Stomach (tissue), 8 donors: ENCODE measurements at regions not wholly inside any gene's neighbourhood (a gene's known extent, or its start where the extent isn't known, plus 50 kb on each side); places are given as distances from the start of the nearest gene placed in this dataset.

Source experiments
- DNase-seq, 2 donors: peaks; one replicate each; pipeline versions ENCODE4 v3.0.0 to v3.0.0-alpha.2; 2013 to 2019
- H3K27ac ChIP-seq, 5 donors: fragments of 200-600 bp in 4 of 5; sonication (generic) in 4 of 5; one replicate each; pipeline ENCODE4 v1.5.1; 2013 to 2019; ENCODE audit warnings: mild to moderate bottlenecking in 1 of 5, moderate library complexity in 1 of 5
- H3K27me3 ChIP-seq, 3 donors: fragments of 200-600 bp; sonication (generic); one replicate each; pipeline ENCODE4 v1.5.1; 2017 to 2019; ENCODE audit warnings: mixed run types in 1 of 3
- H3K36me3 ChIP-seq, 4 donors: fragments of 200-600 bp; sonication (generic); 1 replicate in 3 of 4; 2 replicates in 1 of 4; pipeline ENCODE4 v1.5.1; 2016 to 2019
- H3K4me1 ChIP-seq, 4 donors: fragments of 200-600 bp; sonication (generic); one replicate each; pipeline ENCODE4 v1.5.1; 2016 to 2019
- H3K4me3 ChIP-seq, 4 donors: fragments of 200-600 bp; sonication (generic) in 3 of 4; one replicate each; pipeline ENCODE4 v1.5.1; 2016 to 2019; ENCODE audit warnings: mild to moderate bottlenecking in 1 of 4
- H3K9me3 ChIP-seq, 4 donors: fragments of 200-600 bp; sonication (generic); one replicate each; pipeline ENCODE4 v1.5.1; 2016 to 2019
- EP300 ChIP-seq: sonication (generic); formaldehyde crosslinking; IDR thresholded peaks from one replicate; pipeline ENCODE4 v1.6.1; 2017; ENCODE audit warnings: antibody characterized with exemption
- POLR2A ChIP-seq, 4 donors: fragments of 450-650 bp; IDR thresholded peaks; one replicate each; pipeline ENCODE4 v1.6.1; 2016; ENCODE audit warnings: antibody characterized with exemption in 4 of 4, control low read depth in 2 of 4, mild to moderate bottlenecking in 1 of 4, moderate library complexity in 1 of 4
- POLR2AphosphoS5 ChIP-seq, 3 donors: sonication (generic); formaldehyde crosslinking; IDR thresholded peaks; one replicate each; pipeline ENCODE4 v1.6.1; 2016; ENCODE audit warnings: antibody characterized with exemption in 3 of 3
- WGBS, 5 donors: extraction: QIAGEN DNeasy Blood & Tissue Kit in 3 of 5; methylation state at CpG; one replicate each; pipeline versions ENCODE4 v1.1.5 to v1.1.7; 2013 to 2018; 5-methylcytosine and 5-hydroxymethylcytosine counted together
- intact Hi-C: fragments of 100-400 bp; cut with DNase I; formaldehyde crosslinking; loops from one replicate; pipeline ENCODE4 v1.15.1; 2023; ENCODE audit warnings: low total_unique reads
- TF ChIP-seq, protein P1 (sequence below), 7 experiments: fragments of 450-650 bp in 4 of 7; fragments of 200-600 bp in 3 of 7; sonication (generic) in 3 of 7; IDR thresholded peaks; one replicate each; pipeline ENCODE4 v1.5.1; 2016 to 2019; ENCODE audit warnings: antibody characterized with exemption in 7 of 7, control low read depth in 2 of 7, mild to moderate bottlenecking in 1 of 7
- donor health status: healthy with polysubstance abuse.
- donor health status: Bipolar disorder and iron deficiency.
- donor health status: healthy.

DNA sequence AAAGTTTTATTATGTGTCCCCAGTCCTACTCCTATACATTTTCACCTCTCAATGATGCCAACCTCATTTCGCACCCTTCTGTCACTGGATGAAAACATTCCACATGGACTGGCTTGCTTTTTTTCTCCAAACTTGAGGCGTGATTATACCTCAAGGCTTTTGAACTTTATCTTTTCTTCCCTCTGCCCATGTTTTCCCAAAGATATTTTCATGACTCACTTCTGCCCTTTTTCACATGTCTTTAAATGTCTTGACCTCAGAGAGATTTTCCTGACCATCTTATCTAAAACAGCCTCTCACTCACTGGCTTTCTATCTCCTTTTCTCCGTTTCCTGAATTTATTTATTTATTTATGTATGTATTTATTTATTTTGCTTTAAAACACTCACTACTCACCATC lies 659.0 kb downstream of the PTPRC start:
- Histone ChIP-seq H3K9me3 (no peaks in the 10 kb centered on the region), H3K4me3 (no peak overlapping the region), H3K4me1 (no peaks in the 10 kb centered on the region), H3K36me3 (no peaks in the 10 kb centered on the region), H3K27ac (no peak overlapping the region), H3K27me3 (no peaks in the 10 kb centered on the region)
- TF ChIP-seq, protein P1, sequence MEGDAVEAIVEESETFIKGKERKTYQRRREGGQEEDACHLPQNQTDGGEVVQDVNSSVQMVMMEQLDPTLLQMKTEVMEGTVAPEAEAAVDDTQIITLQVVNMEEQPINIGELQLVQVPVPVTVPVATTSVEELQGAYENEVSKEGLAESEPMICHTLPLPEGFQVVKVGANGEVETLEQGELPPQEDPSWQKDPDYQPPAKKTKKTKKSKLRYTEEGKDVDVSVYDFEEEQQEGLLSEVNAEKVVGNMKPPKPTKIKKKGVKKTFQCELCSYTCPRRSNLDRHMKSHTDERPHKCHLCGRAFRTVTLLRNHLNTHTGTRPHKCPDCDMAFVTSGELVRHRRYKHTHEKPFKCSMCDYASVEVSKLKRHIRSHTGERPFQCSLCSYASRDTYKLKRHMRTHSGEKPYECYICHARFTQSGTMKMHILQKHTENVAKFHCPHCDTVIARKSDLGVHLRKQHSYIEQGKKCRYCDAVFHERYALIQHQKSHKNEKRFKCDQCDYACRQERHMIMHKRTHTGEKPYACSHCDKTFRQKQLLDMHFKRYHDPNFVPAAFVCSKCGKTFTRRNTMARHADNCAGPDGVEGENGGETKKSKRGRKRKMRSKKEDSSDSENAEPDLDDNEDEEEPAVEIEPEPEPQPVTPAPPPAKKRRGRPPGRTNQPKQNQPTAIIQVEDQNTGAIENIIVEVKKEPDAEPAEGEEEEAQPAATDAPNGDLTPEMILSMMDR (IDR thresholded peaks at IDR 0.05) = no peak
- TF ChIP-seq EP300 = no peak
- TF ChIP-seq POLR2A (IDR thresholded peaks at IDR 0.05) = no peak
- TF ChIP-seq POLR2AphosphoS5 (IDR thresholded peaks at IDR 0.05) = no peak
- DNase-seq = no peak
- intact Hi-C loops = no loop called here
- WGBS, 5 donors = 44 to 73% (median 51%) methylated on average over 3 of the region's 3 CpGs

DNA sequence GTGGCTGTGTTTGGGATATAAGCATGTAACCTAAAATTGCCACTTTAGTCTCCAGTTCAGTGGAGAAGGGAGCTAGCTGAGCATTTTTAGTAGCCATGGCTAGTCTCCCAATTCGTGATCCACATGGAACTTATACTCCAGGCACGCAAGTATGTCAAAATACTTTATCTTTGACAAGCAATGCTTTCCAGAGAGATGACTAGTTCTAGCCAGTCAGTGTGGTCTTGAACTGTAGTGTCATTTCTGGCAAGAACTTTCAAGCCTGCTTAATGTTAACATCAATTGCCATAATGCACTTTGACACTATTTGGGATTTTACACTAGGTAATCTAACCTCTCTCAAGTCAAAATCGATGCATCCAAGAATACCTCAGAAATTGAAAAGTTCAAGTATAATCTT lies 660.0 kb downstream of the PTPRC start:
- TF ChIP-seq EP300 (no peak), POLR2AphosphoS5 (IDR thresholded peaks at IDR 0.05) (no peak), POLR2A (IDR thresholded peaks at IDR 0.05) (no peak)
- TF ChIP-seq, protein P1 (IDR thresholded peaks at IDR 0.05) = no peak
- H3K9me3 ChIP-seq = no peaks in the 10 kb centered on the region
- H3K4me1 ChIP-seq = no peaks in the 10 kb centered on the region
- H3K27ac ChIP-seq = no peak overlapping the region
- DNase-seq = no peak
- H3K4me3 ChIP-seq = no peak overlapping the region
- 86 to 96% (median 92%) methylated on average over 3 of the region's 3 CpGs for WGBS, 5 donors
- intact Hi-C loops = no loop called here
- no peaks in the 10 kb centered on the region for H3K27me3 ChIP-seq
- no peaks in the 10 kb centered on the region for H3K36me3 ChIP-seq

DNA sequence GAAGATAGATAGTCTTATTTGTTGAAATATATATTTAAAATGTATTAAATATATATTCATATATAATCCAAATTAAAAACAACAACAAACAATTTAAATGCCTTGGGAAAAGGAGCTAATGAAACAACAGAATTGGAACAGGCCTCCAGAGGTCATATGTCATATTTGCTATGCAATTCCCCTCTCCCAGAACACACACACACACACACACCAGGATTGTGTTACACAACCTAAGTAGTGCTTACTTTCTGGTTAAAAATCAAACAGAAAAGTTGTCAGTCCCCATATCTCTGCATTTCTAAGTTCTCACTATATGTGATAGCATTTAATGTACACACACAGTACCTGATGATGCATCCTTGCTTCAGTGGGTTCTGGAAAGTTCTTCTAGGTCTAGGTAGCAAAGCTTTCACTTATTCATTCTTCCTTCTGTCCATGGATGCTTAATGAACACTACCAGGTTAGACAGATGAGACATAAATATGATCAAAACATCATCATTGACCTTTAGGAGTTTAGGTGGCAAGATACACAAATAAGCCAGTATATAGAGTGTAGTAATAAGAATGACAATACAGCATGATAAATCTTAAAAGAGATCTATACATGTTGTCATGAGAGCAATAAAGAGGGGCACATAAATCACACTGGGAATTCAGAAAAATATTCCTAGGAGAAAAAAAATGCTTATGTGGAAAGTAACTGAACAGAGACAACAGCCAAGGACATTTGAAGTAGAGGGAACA lies 662.8 kb downstream of the PTPRC start:
- no peaks in the 10 kb centered on the region for H3K27me3 ChIP-seq
- no peaks in the 10 kb centered on the region for H3K4me1 ChIP-seq
- DNase-seq = no peak
- no peak overlapping the region for H3K27ac ChIP-seq
- H3K36me3 ChIP-seq = no peaks in the 10 kb centered on the region
- intact Hi-C loops = no loop called here
- H3K9me3 ChIP-seq = no peaks in the 10 kb centered on the region
- no peak overlapping the region for H3K4me3 ChIP-seq
- no peak for TF ChIP-seq POLR2AphosphoS5 (IDR thresholded peaks at IDR 0.05)
- TF ChIP-seq POLR2A (IDR thresholded peaks at IDR 0.05) = no peak
- no peak for TF ChIP-seq EP300
- TF ChIP-seq, protein P1 (IDR thresholded peaks at IDR 0.05) = no peak

DNA sequence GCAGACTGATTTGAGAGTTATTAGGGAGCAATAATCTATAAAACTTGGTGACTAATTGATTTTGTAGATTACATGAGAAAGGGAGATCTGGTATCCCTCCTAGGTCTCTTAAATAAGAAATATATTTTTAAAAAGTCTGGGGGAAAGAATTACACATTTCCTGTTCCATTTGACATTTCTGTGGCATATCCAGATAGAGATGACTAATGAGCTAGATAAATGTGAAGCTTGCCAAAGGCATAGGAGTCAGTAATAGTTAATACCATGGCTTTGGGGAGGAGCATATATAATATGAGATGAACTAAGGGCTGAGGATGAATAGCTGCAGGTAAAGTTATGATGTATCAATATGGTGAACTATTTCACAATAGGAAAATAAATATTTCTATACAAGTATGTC lies 663.7 kb downstream of the PTPRC start:
- Histone ChIP-seq H3K9me3 (no peaks in the 10 kb centered on the region), H3K4me1 (no peaks in the 10 kb centered on the region), H3K36me3 (no peaks in the 10 kb centered on the region), H3K27me3 (no peaks in the 10 kb centered on the region), H3K4me3 (no peak overlapping the region), H3K27ac (no peak overlapping the region)
- intact Hi-C loops = no loop called here
- DNase-seq = no peak
- TF ChIP-seq, protein P1 (IDR thresholded peaks at IDR 0.05) = no peak
- no peak for TF ChIP-seq POLR2AphosphoS5 (IDR thresholded peaks at IDR 0.05)
- TF ChIP-seq EP300 = no peak
- TF ChIP-seq POLR2A (IDR thresholded peaks at IDR 0.05) = no peak
